HL-60 (cell line): ENCODE measurements at regions not wholly inside any gene's neighbourhood (a gene's known extent, or its start where the extent isn't known, plus 50 kb on each side); places are given as distances from the start of the nearest gene placed in this dataset.

ENCODE experiments used
- CTCF ChIP-seq: IDR thresholded peaks from one replicate; pipeline ENCODE4 v1.5.1; 2011; ENCODE audit warnings: low read length, control low read depth, inconsistent platforms; ENCODE audit not compliant: insufficient read depth
- GABPA ChIP-seq: IDR thresholded peaks from 2 replicates; pipeline ENCODE4 v1.6.1; 2012; ENCODE audit warnings: low read depth
- POLR2AphosphoS5 ChIP-seq: IDR thresholded peaks from 2 replicates; pipeline ENCODE4 v1.6.1; 2012; ENCODE audit warnings: low read depth
- REST ChIP-seq: IDR thresholded peaks from 2 replicates; pipeline ENCODE4 v1.6.1; 2012; ENCODE audit warnings: low read depth; ENCODE audit not compliant: insufficient replicate concordance
- SPI1 ChIP-seq: IDR thresholded peaks from 2 replicates; pipeline ENCODE4 v1.6.1; 2012; ENCODE audit warnings: low read depth, mild to moderate bottlenecking, borderline replicate concordance

- TF ChIP-seq CTCF = no peak
- TF ChIP-seq POLR2AphosphoS5 = no peak
- no peak for TF ChIP-seq REST
- no peak for TF ChIP-seq SPI1
- TF ChIP-seq GABPA = no peak
Observed at GRCh38 chr7:106795877-106796231, 69.2 kb upstream of the PIK3CG start.
